GM06990 (cell line): ENCODE measurements at regions not wholly inside any gene's neighbourhood (a gene's known extent, or its start where the extent isn't known, plus 50 kb on each side); places are given as distances from the start of the nearest gene placed in this dataset.

Source experiments
- DNase-seq: peaks from one replicate; pipeline ENCODE4 v3.0.0-alpha.2; 2011; ENCODE audit not compliant: insufficient read length; ENCODE audit errors: extremely low read depth
- H3K27me3 ChIP-seq: replicated peaks from 2 replicates; pipeline ENCODE4 v1.6.0; 2011; ENCODE audit warnings: low read length; ENCODE audit not compliant: control insufficient read depth, insufficient read depth
- H3K36me3 ChIP-seq: 2 replicates; pipeline ENCODE4 v1.5.1; 2011; ENCODE audit warnings: low read length; ENCODE audit not compliant: control insufficient read depth, insufficient read depth
- H3K4me3 ChIP-seq: replicated peaks from 2 replicates; pipeline ENCODE4 v1.5.1; 2011; ENCODE audit warnings: low read depth, mild to moderate bottlenecking, control low read depth, low read length
- TF ChIP-seq, protein P1 (sequence below): IDR thresholded peaks from 2 replicates; pipeline ENCODE4 v1.5.1; 2011; ENCODE audit warnings: low read length, control low read depth, mild to moderate bottlenecking, inconsistent platforms; ENCODE audit not compliant: insufficient read depth, poor library complexity, severe bottlenecking

- TF ChIP-seq, protein P1, sequence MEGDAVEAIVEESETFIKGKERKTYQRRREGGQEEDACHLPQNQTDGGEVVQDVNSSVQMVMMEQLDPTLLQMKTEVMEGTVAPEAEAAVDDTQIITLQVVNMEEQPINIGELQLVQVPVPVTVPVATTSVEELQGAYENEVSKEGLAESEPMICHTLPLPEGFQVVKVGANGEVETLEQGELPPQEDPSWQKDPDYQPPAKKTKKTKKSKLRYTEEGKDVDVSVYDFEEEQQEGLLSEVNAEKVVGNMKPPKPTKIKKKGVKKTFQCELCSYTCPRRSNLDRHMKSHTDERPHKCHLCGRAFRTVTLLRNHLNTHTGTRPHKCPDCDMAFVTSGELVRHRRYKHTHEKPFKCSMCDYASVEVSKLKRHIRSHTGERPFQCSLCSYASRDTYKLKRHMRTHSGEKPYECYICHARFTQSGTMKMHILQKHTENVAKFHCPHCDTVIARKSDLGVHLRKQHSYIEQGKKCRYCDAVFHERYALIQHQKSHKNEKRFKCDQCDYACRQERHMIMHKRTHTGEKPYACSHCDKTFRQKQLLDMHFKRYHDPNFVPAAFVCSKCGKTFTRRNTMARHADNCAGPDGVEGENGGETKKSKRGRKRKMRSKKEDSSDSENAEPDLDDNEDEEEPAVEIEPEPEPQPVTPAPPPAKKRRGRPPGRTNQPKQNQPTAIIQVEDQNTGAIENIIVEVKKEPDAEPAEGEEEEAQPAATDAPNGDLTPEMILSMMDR = no peak
- Histone ChIP-seq H3K27me3 (no peaks in the 10 kb centered on the region; the same call in 1 of the 2 replicates), H3K36me3 (no peaks in the 10 kb centered on the region), H3K4me3 (no peak overlapping the region)
- no peak for DNase-seq
Measured at GRCh38 chr14:22423958-22424357, 165.1 kb downstream of the DAD1 start.

DNA sequence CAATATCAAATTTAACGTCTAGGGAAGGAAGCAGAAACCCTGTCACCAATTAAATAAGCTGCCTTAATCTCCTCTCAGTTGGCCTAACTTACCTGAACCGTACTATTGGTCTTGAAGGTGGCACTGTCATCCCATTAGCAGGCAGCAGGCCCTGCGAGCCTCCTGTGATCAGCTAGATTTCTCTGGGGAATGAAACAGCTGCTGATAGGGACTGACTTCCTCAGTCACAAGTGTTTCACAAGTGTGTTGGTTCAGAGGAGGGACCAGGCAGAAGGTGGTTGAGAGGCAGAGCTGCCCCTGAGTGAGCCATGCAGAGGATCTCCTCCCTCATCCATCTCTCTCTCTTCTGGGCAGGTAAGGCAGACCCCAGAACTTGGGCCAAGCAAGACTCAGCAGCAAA, 166.8 kb downstream of the DAD1 start:
- no peak overlapping the region for H3K4me3 ChIP-seq
- H3K27me3 ChIP-seq = no peaks in the 10 kb centered on the region; the same call in 1 of the 2 replicates
- TF ChIP-seq, protein P1 = no peak
- DNase-seq = no peak
- no peaks in the 10 kb centered on the region for H3K36me3 ChIP-seq

GRCh38 chr14:22420598-22421186, 168.3 kb downstream of the DAD1 start:
- DNase-seq = no peak
- Histone ChIP-seq H3K4me3 (no peak overlapping the region), H3K36me3 (no peaks in the 10 kb centered on the region), H3K27me3 (no peaks in the 10 kb centered on the region; the same call in 1 of the 2 replicates)
- TF ChIP-seq, protein P1 = no peak

- H3K27me3 ChIP-seq = no peaks in the 10 kb centered on the region
- no peak for DNase-seq
- TF ChIP-seq, protein P1 = no peak
- H3K36me3 ChIP-seq = no peaks in the 10 kb centered on the region
- H3K4me3 ChIP-seq = no peak overlapping the region
Measured at GRCh38 chr14:22419620-22420019, 169.4 kb downstream of the DAD1 start.

- Histone ChIP-seq H3K27me3 (no peaks in the 10 kb centered on the region), H3K36me3 (no peaks in the 10 kb centered on the region), H3K4me3 (no peak overlapping the region)
- TF ChIP-seq, protein P1 = no peak
- peak; percentile 48 for DNase-seq
Measured at GRCh38 chr14:22418631-22419030, 170.4 kb downstream of the DAD1 start.

GRCh38 chr14:22417914-22418313, 171.1 kb downstream of the DAD1 start:
- H3K36me3 ChIP-seq = no peaks in the 10 kb centered on the region
- TF ChIP-seq, protein P1 = no peak
- no peak overlapping the region for H3K4me3 ChIP-seq
- H3K27me3 ChIP-seq = no peaks in the 10 kb centered on the region
- DNase-seq = no peak
